GM18498 (cell line): ENCODE measurements at regions not wholly inside any gene's neighbourhood (a gene's known extent, or its start where the extent isn't known, plus 50 kb on each side); places are given as distances from the start of the nearest gene placed in this dataset.

ENCODE experiments used
- ATAC-seq: cut with Tn5 transposase; IDR thresholded peaks from one replicate; pipeline ENCODE4 v1.9.1; 2021; ENCODE audit warnings: mild to moderate bottlenecking, moderate library complexity; ENCODE audit not compliant: unreplicated experiment

GRCh38 chr4:136796953-136797352 is 735.3 kb downstream of the PCDH18 start:
- ATAC-seq, result no peak

GRCh38 chr4:136793848-136794247 is 738.4 kb downstream of the PCDH18 start:
- ATAC-seq, result no peak

- no peak for ATAC-seq
These were observed 748.0 kb downstream of the PCDH18 start for GRCh38 chr4:136784326-136784725.

- no peak for ATAC-seq
These were observed 762.6 kb downstream of the PCDH18 start for GRCh38 chr4:136769717-136770116.

- no peak for ATAC-seq
These were observed 763.4 kb downstream of the PCDH18 start for GRCh38 chr4:136768925-136769275.

GRCh38 chr4:136768213-136768924 is 763.9 kb downstream of the PCDH18 start:
- ATAC-seq, result no peak

GRCh38 chr4:136763919-136764318 is 768.4 kb downstream of the PCDH18 start:
- ATAC-seq, result no peak

- no peak for ATAC-seq
These were observed 776.8 kb downstream of the PCDH18 start for GRCh38 chr4:136755531-136755916.

- ATAC-seq, result no peak
These were observed 777.3 kb downstream of the PCDH18 start for GRCh38 chr4:136754810-136755530.

- no peak for ATAC-seq
These were observed 780.7 kb downstream of the PCDH18 start for GRCh38 chr4:136751556-136751955.

GRCh38 chr4:136750897-136751296 is 781.4 kb downstream of the PCDH18 start:
- ATAC-seq, result no peak

GRCh38 chr4:136749989-136750388 is 782.3 kb downstream of the PCDH18 start:
- ATAC-seq, result no peak

GRCh38 chr4:136748773-136749172 is 783.5 kb downstream of the PCDH18 start:
- no peak for ATAC-seq

GRCh38 chr4:136748165-136748564 is 784.1 kb downstream of the PCDH18 start:
- ATAC-seq, result no peak

GRCh38 chr4:136743238-136743637 is 789.1 kb downstream of the PCDH18 start:
- no peak for ATAC-seq

GRCh38 chr4:136742333-136742732 is 790.0 kb downstream of the PCDH18 start:
- no peak for ATAC-seq

GRCh38 chr4:136741468-136741867 is 790.8 kb downstream of the PCDH18 start:
- no peak for ATAC-seq

GRCh38 chr4:136740326-136740725 is 792.0 kb downstream of the PCDH18 start:
- ATAC-seq, result no peak

GRCh38 chr4:136737066-136737465 is 795.2 kb downstream of the PCDH18 start:
- no peak for ATAC-seq

GRCh38 chr4:136731025-136731424 is 801.3 kb downstream of the PCDH18 start:
- ATAC-seq, result no peak

GRCh38 chr4:136725286-136726081 is 806.8 kb downstream of the PCDH18 start:
- no peak for ATAC-seq

- ATAC-seq, result no peak
These were observed 819.2 kb downstream of the PCDH18 start for GRCh38 chr4:136713140-136713539.
